ENCODE measurements at regions not wholly inside any gene's neighbourhood (a gene's known extent, or its start where the extent isn't known, plus 50 kb on each side); places are given as distances from the start of the nearest gene placed in this dataset.

- no peak overlapping the region for H3K4me3 ChIP-seq
- no peaks in the 10 kb centered on the region for H4K20me1 ChIP-seq (ENCODE audit: low read depth)
- Mint-ChIP-seq H3K27ac (peak overlapping the region; percentile 96), H3K4me3 (no peak overlapping the region), H3K36me3 (peaks cover 8% of the 10 kb centered on the region), H3K4me1 (peaks cover 21% of the 10 kb centered on the region), H3K9me3 (peaks cover 38% of the 10 kb centered on the region), H3K27me3 (ENCODE audit: insufficient read depth, low read depth) (peaks cover 8% of the 10 kb centered on the region)
- H3K27me3 ChIP-seq, result no peaks in the 10 kb centered on the region
- no peak overlapping the region for H3K27ac ChIP-seq
- H2AFZ ChIP-seq (replicated peaks), result no peak overlapping the region
- H3F3A ChIP-seq (ENCODE audit: low read depth), result peaks cover 12% of the 10 kb centered on the region
- H3K9ac ChIP-seq, result no peak overlapping the region
- TF ChIP-seq CTCF (IDR thresholded peaks at IDR 0.05), result peak; percentile 55
- no peak for TF ChIP-seq EZH2 (IDR thresholded peaks at IDR 0.05)
- TF ChIP-seq EZH2phosphoT487 (IDR thresholded peaks at IDR 0.05), result no peak
- H3K4me2 ChIP-seq, result peak overlapping the region; percentile 10
- H3K4me1 ChIP-seq, result peaks cover 5% of the 10 kb centered on the region
- DNase-seq (ENCODE audit: low spot score), result no peak
- no peaks in the 10 kb centered on the region for H3K9me3 ChIP-seq (ENCODE audit: low read depth)
- H3K36me3 ChIP-seq, result no peaks in the 10 kb centered on the region
- H3K79me2 ChIP-seq (ENCODE audit: low read depth), result no peaks in the 10 kb centered on the region
Measured at GRCh38 chr9:13688990-13689600, 409.6 kb upstream of the MPDZ start.

GRCh38 chr9:13688223-13688989 is 408.9 kb upstream of the MPDZ start:
- Histone ChIP-seq H3K9ac (no peak overlapping the region), H4K20me1 (ENCODE audit: low read depth) (no peaks in the 10 kb centered on the region), H3K27ac (no peak overlapping the region), H3K4me1 (peaks cover 5% of the 10 kb centered on the region), H3F3A (ENCODE audit: low read depth) (peaks cover 12% of the 10 kb centered on the region), H3K36me3 (no peaks in the 10 kb centered on the region), H3K9me3 (ENCODE audit: low read depth) (no peaks in the 10 kb centered on the region), H3K4me2 (peak overlapping the region; percentile 10), H2AFZ (replicated peaks) (no peak overlapping the region), H3K79me2 (ENCODE audit: low read depth) (no peaks in the 10 kb centered on the region), H3K4me3 (no peak overlapping the region), H3K27me3 (no peaks in the 10 kb centered on the region)
- DNase-seq (ENCODE audit: low spot score), result peak; percentile 74
- H3K4me1 Mint-ChIP-seq, result peaks cover 21% of the 10 kb centered on the region
- peaks cover 8% of the 10 kb centered on the region for H3K27me3 Mint-ChIP-seq (ENCODE audit: insufficient read depth, low read depth)
- peaks cover 8% of the 10 kb centered on the region for H3K36me3 Mint-ChIP-seq
- TF ChIP-seq EZH2 (IDR thresholded peaks at IDR 0.05) (no peak), EZH2phosphoT487 (IDR thresholded peaks at IDR 0.05) (no peak), CTCF (IDR thresholded peaks at IDR 0.05) (no peak)
- no peak overlapping the region for H3K4me3 Mint-ChIP-seq
- H3K9me3 Mint-ChIP-seq, result peaks cover 36% of the 10 kb centered on the region
- peak overlapping the region; percentile 96 for H3K27ac Mint-ChIP-seq

- peaks cover 12% of the 10 kb centered on the region for H3F3A ChIP-seq (ENCODE audit: low read depth)
- H4K20me1 ChIP-seq (ENCODE audit: low read depth), result no peaks in the 10 kb centered on the region
- H3K9ac ChIP-seq, result no peak overlapping the region
- H3K27ac ChIP-seq, result no peak overlapping the region
- H3K27me3 Mint-ChIP-seq (ENCODE audit: insufficient read depth, low read depth), result peaks cover 4% of the 10 kb centered on the region
- no peak for DNase-seq (ENCODE audit: low spot score)
- H3K9me3 ChIP-seq (ENCODE audit: low read depth), result no peaks in the 10 kb centered on the region
- no peak overlapping the region for H3K4me2 ChIP-seq
- TF ChIP-seq EZH2phosphoT487 (IDR thresholded peaks at IDR 0.05) (no peak), EZH2 (IDR thresholded peaks at IDR 0.05) (no peak)
- no peaks in the 10 kb centered on the region for H3K27me3 ChIP-seq
- H3K79me2 ChIP-seq (ENCODE audit: low read depth), result no peaks in the 10 kb centered on the region
- H3K4me1 Mint-ChIP-seq, result peaks cover 19% of the 10 kb centered on the region
- no peaks in the 10 kb centered on the region for H3K36me3 ChIP-seq
- peaks cover 30% of the 10 kb centered on the region for H3K9me3 Mint-ChIP-seq
- H2AFZ ChIP-seq (replicated peaks), result no peak overlapping the region
- H3K4me3 ChIP-seq, result no peak overlapping the region
- H3K4me1 ChIP-seq, result peaks cover 5% of the 10 kb centered on the region
- no peak overlapping the region for H3K4me3 Mint-ChIP-seq
- peak overlapping the region; percentile 16 for H3K27ac Mint-ChIP-seq
- peaks cover 6% of the 10 kb centered on the region for H3K36me3 Mint-ChIP-seq
Measured at GRCh38 chr9:13684656-13685055, 405.2 kb upstream of the MPDZ start.

- Mint-ChIP-seq H3K27ac (no peak overlapping the region), H3K4me1 (peaks cover 15% of the 10 kb centered on the region), H3K9me3 (peaks cover 6% of the 10 kb centered on the region), H3K27me3 (ENCODE audit: insufficient read depth, low read depth) (peaks cover 6% of the 10 kb centered on the region), H3K4me3 (no peak overlapping the region), H3K36me3 (no peaks in the 10 kb centered on the region)
- Histone ChIP-seq H3K4me3 (no peak overlapping the region), H3F3A (ENCODE audit: low read depth) (no peaks in the 10 kb centered on the region), H2AFZ (replicated peaks) (no peak overlapping the region), H3K4me1 (no peaks in the 10 kb centered on the region), H3K36me3 (no peaks in the 10 kb centered on the region), H3K9me3 (ENCODE audit: low read depth) (no peaks in the 10 kb centered on the region), H4K20me1 (ENCODE audit: low read depth) (no peaks in the 10 kb centered on the region), H3K4me2 (no peak overlapping the region), H3K9ac (no peak overlapping the region), H3K79me2 (ENCODE audit: low read depth) (no peaks in the 10 kb centered on the region), H3K27me3 (no peaks in the 10 kb centered on the region), H3K27ac (no peak overlapping the region)
- no peak for TF ChIP-seq CTCF (IDR thresholded peaks at IDR 0.05)
- no peak for DNase-seq (ENCODE audit: low spot score)
Measured at GRCh38 chr9:13677801-13678200, 398.3 kb upstream of the MPDZ start.
